Osteoblast (primary cell): ENCODE measurements at regions not wholly inside any gene's neighbourhood (a gene's known extent, or its start where the extent isn't known, plus 50 kb on each side); places are given as distances from the start of the nearest gene placed in this dataset.
"Not testable (repeated sequence)": the region's sequence is repeated elsewhere in the genome, so short reads cannot be mapped to it uniquely, and the experiment has no call there.

Source experiments
- DNase-seq: peaks from one replicate; pipeline ENCODE4 v3.0.0; 2011; ENCODE audit warnings: low spot score, mixed read lengths; ENCODE audit not compliant: insufficient read length; ENCODE audit errors: missing footprints
- H2AFZ ChIP-seq: 2 replicates; pipeline ENCODE4 v1.6.0; 2011; ENCODE audit warnings: mild to moderate bottlenecking, low read length
- H3K27ac ChIP-seq: 2 replicates; pipeline ENCODE4 v1.5.1; 2011; ENCODE audit warnings: mild to moderate bottlenecking, low read depth, low read length, moderate library complexity
- H3K27me3 ChIP-seq: 2 replicates; pipeline ENCODE4 v1.6.0; 2012; ENCODE audit warnings: mild to moderate bottlenecking, control low read depth, inconsistent platforms, low read length, moderate library complexity; ENCODE audit not compliant: insufficient read depth
- H3K36me3 ChIP-seq: 2 replicates; pipeline ENCODE4 v1.5.1; 2011; ENCODE audit warnings: mild to moderate bottlenecking, low read length, control low read depth, moderate library complexity; ENCODE audit not compliant: insufficient read depth
- H3K4me1 ChIP-seq: 2 replicates; pipeline ENCODE4 v1.5.1; 2011; ENCODE audit warnings: mild to moderate bottlenecking, low read length, control low read depth, moderate library complexity; ENCODE audit not compliant: insufficient read depth
- H3K4me2 ChIP-seq: 2 replicates; pipeline ENCODE4 v1.6.0; 2011; ENCODE audit warnings: mild to moderate bottlenecking, low read length; ENCODE audit not compliant: insufficient read depth
- H3K4me3 ChIP-seq: fragments of 200-600 bp; sonication (generic); 3 replicates; pipeline ENCODE4 v1.5.1; 2012; ENCODE audit warnings: mild to moderate bottlenecking, low read length, inconsistent platforms; ENCODE audit not compliant: insufficient read depth
- H3K79me2 ChIP-seq: 2 replicates; pipeline ENCODE4 v1.6.0; 2012; ENCODE audit warnings: mild to moderate bottlenecking, low read length, control low read depth, inconsistent platforms; ENCODE audit not compliant: insufficient read depth
- H3K9me3 ChIP-seq: 2 replicates; pipeline ENCODE4 v1.5.1; 2011; ENCODE audit warnings: low read depth, low read length, control low read depth
- H4K20me1 ChIP-seq: 2 replicates; pipeline ENCODE4 v1.6.0; 2012; ENCODE audit warnings: mild to moderate bottlenecking, low read length, control low read depth; ENCODE audit not compliant: insufficient read depth
- TF ChIP-seq, protein P1 (sequence below): IDR thresholded peaks from 2 replicates; pipeline ENCODE4 v1.5.1; 2011; ENCODE audit warnings: mild to moderate bottlenecking, low read depth, low read length, moderate library complexity; ENCODE audit errors: extremely low read depth

DNA sequence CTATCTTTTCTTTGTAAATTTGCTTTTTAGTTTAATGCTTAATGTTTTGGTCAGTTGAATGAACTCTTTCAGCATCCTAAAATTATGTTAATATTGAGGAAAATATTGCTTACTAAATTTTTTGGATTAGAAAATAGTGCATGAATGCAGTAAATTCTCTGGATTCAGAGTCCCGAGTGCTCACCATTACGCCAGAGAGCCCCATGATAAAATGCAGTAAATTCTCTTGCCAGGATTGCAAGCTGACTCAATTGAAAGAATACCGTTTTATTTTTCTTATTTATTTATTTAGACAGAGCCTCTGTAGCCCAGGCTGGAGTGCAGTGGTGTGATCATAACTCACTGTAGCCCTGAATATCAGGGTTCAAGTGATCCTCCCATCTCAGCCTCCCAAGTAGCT is 60.9 kb upstream of the ENPEP start:
- Histone ChIP-seq H2AFZ (no peak overlapping the region), H3K27me3 (no peaks in the 10 kb centered on the region), H3K4me1 (no peaks in the 10 kb centered on the region), H3K27ac (no peak overlapping the region), H4K20me1 (no peaks in the 10 kb centered on the region), H3K4me2 (no peak overlapping the region), H3K36me3 (no peaks in the 10 kb centered on the region), H3K4me3 (no peak overlapping the region), H3K9me3 (no peaks in the 10 kb centered on the region), H3K79me2 (no peaks in the 10 kb centered on the region)
- no peak for DNase-seq
- TF ChIP-seq, protein P1, sequence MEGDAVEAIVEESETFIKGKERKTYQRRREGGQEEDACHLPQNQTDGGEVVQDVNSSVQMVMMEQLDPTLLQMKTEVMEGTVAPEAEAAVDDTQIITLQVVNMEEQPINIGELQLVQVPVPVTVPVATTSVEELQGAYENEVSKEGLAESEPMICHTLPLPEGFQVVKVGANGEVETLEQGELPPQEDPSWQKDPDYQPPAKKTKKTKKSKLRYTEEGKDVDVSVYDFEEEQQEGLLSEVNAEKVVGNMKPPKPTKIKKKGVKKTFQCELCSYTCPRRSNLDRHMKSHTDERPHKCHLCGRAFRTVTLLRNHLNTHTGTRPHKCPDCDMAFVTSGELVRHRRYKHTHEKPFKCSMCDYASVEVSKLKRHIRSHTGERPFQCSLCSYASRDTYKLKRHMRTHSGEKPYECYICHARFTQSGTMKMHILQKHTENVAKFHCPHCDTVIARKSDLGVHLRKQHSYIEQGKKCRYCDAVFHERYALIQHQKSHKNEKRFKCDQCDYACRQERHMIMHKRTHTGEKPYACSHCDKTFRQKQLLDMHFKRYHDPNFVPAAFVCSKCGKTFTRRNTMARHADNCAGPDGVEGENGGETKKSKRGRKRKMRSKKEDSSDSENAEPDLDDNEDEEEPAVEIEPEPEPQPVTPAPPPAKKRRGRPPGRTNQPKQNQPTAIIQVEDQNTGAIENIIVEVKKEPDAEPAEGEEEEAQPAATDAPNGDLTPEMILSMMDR, result no peak

DNA sequence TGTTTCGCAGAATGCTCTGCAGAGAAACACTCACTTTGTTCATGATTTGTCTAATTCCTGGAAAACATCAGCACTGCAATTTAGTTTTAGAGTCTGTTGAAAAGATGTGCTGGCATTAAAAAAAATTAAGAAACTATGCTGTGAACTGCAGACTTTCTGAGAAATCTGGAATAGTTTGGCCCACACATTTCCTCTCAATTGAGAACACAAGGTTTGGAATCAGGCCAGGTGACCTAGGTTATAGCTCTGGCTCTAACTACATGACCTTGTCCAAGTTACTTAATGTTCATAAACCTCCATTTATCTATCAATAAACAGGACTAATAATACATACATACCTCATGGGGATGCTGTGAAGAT is 61.4 kb upstream of the ENPEP start:
- no peaks in the 10 kb centered on the region for H3K79me2 ChIP-seq
- no peaks in the 10 kb centered on the region for H3K36me3 ChIP-seq
- no peaks in the 10 kb centered on the region for H3K4me1 ChIP-seq
- no peak overlapping the region for H3K27ac ChIP-seq
- no peak overlapping the region for H3K4me3 ChIP-seq
- TF ChIP-seq, protein P1, result no peak
- H4K20me1 ChIP-seq, result no peaks in the 10 kb centered on the region
- no peak for DNase-seq
- no peaks in the 10 kb centered on the region for H3K27me3 ChIP-seq
- no peaks in the 10 kb centered on the region for H3K9me3 ChIP-seq
- no peak overlapping the region for H2AFZ ChIP-seq
- H3K4me2 ChIP-seq, result no peak overlapping the region

DNA sequence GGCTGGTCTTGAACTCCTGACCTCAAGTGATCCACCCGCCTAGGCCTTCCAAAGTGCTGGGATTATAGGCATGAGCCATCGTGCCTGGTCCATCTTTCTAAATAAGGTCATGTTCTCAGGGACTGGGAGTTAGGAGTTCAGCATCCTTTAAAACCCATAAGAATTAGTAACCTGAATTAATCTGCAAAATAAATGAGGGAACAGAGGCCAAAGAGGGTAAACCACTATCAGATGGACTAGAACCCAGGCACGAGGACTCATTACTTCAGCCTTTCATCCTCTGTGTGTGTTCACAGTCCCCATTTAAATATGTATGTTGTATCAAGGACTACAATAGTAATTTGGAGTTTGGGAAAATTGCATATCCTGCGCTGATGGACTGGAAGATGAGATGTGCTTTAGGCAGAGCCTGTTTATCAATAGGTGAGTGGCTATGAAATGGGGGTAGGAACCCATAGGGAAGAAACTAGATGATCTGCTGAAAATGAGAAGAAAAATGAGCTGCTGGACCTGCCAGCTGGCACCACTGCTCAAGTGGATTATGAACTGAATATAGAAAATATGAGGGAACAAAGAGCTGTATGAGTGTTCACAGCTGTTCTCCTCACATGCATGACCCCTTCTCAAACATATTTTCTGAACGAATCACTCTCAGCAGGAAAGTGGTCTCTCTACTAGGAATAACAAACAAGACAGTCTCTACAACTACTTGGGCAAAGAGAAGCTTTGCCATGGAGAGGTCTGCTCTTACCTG is 62.0 kb upstream of the ENPEP start:
- not testable (repeated sequence) for H4K20me1 ChIP-seq, DNase-seq, H3K4me1 ChIP-seq, H3K79me2 ChIP-seq, H3K36me3 ChIP-seq, H3K4me3 ChIP-seq, H3K9me3 ChIP-seq, H3K27ac ChIP-seq, H2AFZ ChIP-seq, H3K4me2 ChIP-seq, H3K27me3 ChIP-seq

DNA sequence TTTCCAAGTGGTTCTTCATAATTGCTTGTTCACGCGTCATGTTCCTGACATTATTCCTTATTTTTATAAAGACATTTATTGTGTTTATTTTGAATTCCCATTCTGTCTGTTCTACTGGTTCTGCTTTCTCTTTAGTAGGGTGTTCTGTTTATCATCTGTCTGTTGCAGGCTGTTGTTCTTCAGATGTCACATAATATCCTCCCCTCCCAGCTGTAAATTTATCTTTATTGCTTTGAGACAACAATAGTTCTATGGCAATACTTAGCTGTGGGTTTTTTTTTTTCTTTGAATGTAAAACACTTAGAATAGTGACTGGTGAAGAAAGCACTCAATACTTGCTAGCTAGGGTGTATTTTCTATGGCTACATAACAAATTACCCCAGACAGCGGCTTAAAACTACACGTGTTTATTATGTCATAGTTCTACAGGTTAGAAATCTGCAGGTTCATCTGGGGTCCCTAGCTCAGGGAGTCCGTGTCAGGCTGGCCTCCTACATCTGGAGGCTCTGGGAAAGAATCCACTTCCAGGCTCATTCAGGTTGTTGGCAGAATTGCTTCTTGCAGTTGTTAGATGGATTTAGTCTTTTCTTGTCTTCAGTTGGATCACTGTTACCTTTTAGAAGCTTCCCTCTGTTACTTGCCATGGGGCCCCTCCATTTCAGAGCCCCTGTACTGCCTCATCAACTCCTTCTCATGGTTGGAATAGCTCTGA is 63.4 kb upstream of the ENPEP start:
- Histone ChIP-seq H3K4me3 (no peak overlapping the region), H3K27me3 (no peaks in the 10 kb centered on the region), H3K4me2 (no peak overlapping the region), H2AFZ (no peak overlapping the region), H3K79me2 (no peaks in the 10 kb centered on the region), H3K36me3 (no peaks in the 10 kb centered on the region), H3K9me3 (no peaks in the 10 kb centered on the region), H3K27ac (no peak overlapping the region), H3K4me1 (no peaks in the 10 kb centered on the region), H4K20me1 (no peaks in the 10 kb centered on the region)
- no peak for DNase-seq
- TF ChIP-seq, protein P1, result no peak
